ENCODE measurements at regions not wholly inside any gene's neighbourhood (a gene's known extent, or its start where the extent isn't known, plus 50 kb on each side); places are given as distances from the start of the nearest gene placed in this dataset.

DNA sequence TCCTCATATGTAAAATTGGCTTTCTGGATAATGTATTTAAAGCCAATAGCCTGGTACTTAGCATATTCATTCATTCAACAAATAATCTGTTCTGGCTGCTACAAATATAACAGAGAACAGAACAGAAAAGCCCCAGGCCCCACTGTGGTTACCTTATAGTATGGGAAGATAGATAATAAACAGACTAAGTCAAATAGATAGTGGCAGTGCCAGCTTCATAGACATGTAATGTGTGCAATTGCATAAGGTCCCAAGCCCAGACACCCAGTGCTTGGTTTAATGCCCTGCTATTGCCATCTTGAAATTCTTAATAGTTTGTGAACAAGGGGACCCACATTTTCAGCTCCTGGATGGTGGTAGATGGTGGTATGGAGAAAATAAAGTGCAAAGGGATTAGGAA, 320.2 kb upstream of the USP15 start:
- no peak overlapping the region for H3K27ac Mint-ChIP-seq
- H3K4me3 Mint-ChIP-seq = no peak overlapping the region
- ChIA-PET POLR2A (no interaction called here), CTCF (no interaction called here)
- TF ChIP-seq, protein P1, sequence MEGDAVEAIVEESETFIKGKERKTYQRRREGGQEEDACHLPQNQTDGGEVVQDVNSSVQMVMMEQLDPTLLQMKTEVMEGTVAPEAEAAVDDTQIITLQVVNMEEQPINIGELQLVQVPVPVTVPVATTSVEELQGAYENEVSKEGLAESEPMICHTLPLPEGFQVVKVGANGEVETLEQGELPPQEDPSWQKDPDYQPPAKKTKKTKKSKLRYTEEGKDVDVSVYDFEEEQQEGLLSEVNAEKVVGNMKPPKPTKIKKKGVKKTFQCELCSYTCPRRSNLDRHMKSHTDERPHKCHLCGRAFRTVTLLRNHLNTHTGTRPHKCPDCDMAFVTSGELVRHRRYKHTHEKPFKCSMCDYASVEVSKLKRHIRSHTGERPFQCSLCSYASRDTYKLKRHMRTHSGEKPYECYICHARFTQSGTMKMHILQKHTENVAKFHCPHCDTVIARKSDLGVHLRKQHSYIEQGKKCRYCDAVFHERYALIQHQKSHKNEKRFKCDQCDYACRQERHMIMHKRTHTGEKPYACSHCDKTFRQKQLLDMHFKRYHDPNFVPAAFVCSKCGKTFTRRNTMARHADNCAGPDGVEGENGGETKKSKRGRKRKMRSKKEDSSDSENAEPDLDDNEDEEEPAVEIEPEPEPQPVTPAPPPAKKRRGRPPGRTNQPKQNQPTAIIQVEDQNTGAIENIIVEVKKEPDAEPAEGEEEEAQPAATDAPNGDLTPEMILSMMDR (IDR thresholded peaks at IDR 0.05) = no peak
- H3K4me1 Mint-ChIP-seq (ENCODE audit: low read depth) = no peaks in the 10 kb centered on the region
- no peaks in the 10 kb centered on the region for H3K27me3 Mint-ChIP-seq
- H3K4me3 ChIP-seq (ENCODE audit: low read length) = no peak overlapping the region
- no peaks in the 10 kb centered on the region for H3K36me3 ChIP-seq (ENCODE audit: insufficient read depth, low read length)
- no peak overlapping the region for H3K27ac ChIP-seq (ENCODE audit: low read depth in 1 of 2, low read length in 2 of 2)
- H3K36me3 Mint-ChIP-seq (ENCODE audit: low read depth) = no peaks in the 10 kb centered on the region
- DNase-seq (no peak), ATAC-seq (ENCODE audit: poor library complexity) (no peak)
- peaks cover 15% of the 10 kb centered on the region for H3K9me3 Mint-ChIP-seq
- H3K9me3 ChIP-seq (ENCODE audit: control insufficient read depth in 1 of 2, insufficient read depth in 1 of 2, low read length in 2 of 2) = peaks cover 0 to 5% of the 10 kb centered on the region in 2 experiments
- H3K4me1 ChIP-seq (ENCODE audit: insufficient read depth, low read length) = no peaks in the 10 kb centered on the region
- intact Hi-C loops (cut with DNase I, micrococcal nuclease) = no loop called here
- H3K27me3 ChIP-seq (ENCODE audit: control insufficient read depth in 1 of 2, insufficient read depth in 2 of 2, low read length in 2 of 2) = no peaks in the 10 kb centered on the region

DNA sequence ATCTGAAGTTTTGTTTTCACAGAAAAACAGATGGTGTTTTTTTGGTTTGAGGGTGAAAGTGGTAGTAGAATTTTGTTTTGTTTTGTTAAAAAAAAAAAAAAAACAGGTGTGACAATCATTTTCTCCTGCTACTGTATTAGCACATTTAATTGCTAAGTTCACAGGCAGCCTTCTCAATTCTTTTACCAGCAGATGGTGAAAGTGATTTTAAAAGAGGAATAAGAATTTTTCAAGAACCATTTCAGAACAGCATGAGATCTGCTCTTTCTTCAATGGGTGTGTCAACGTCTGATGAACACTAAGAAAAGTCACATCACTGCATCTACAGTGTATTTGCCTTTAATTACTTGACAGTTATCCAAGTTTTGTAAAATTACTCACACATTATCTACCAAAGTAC, 303.7 kb upstream of the USP15 start:
- ATAC-seq (ENCODE audit: poor library complexity) (no peak), DNase-seq (no peak)
- Histone ChIP-seq H3K4me3 (ENCODE audit: low read length) (no peak overlapping the region), H3K27ac (ENCODE audit: low read depth in 1 of 2, low read length in 2 of 2) (no peak overlapping the region), H3K36me3 (ENCODE audit: insufficient read depth, low read length) (no peaks in the 10 kb centered on the region), H3K4me1 (ENCODE audit: insufficient read depth, low read length) (no peaks in the 10 kb centered on the region), H3K9me3 (ENCODE audit: control insufficient read depth in 1 of 2, insufficient read depth in 1 of 2, low read length in 2 of 2) (no peaks in the 10 kb centered on the region), H3K27me3 (ENCODE audit: control insufficient read depth in 1 of 2, insufficient read depth in 2 of 2, low read length in 2 of 2) (no peaks in the 10 kb centered on the region)
- ChIA-PET CTCF (no interaction called here), POLR2A (no interaction called here)
- Mint-ChIP-seq H3K36me3 (ENCODE audit: low read depth) (no peaks in the 10 kb centered on the region), H3K27ac (no peak overlapping the region), H3K9me3 (peaks cover 2% of the 10 kb centered on the region), H3K4me3 (no peak overlapping the region), H3K27me3 (no peaks in the 10 kb centered on the region), H3K4me1 (ENCODE audit: low read depth) (no peaks in the 10 kb centered on the region)
- TF ChIP-seq, protein P1 (IDR thresholded peaks at IDR 0.05) = no peak
- intact Hi-C loops (cut with DNase I, micrococcal nuclease) = no loop called here

DNA sequence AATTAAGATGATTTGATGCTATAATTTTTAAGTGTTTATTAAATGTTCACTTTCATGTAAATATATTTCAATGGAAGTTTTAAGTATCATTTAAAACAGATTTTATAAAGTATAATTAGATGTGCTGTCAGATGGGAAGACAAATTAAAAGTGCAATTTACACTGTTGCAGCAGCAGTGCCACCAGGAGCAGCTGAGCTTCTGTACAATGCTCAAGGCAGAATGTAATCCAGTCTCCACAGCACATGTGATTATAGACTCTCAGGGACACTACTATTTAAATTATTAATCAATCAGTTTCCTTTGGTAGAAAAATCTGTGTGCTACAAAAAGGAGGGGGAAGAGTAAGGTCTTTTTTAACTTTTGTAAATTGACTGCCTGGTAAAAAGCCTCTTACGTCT, 285.7 kb upstream of the USP15 start:
- ChIA-PET POLR2A (no interaction called here), CTCF (no interaction called here)
- no peaks in the 10 kb centered on the region for H3K9me3 ChIP-seq (ENCODE audit: control insufficient read depth in 1 of 2, insufficient read depth in 1 of 2, low read length in 2 of 2)
- ATAC-seq (ENCODE audit: poor library complexity) = no peak
- H3K4me1 Mint-ChIP-seq (ENCODE audit: low read depth) = no peaks in the 10 kb centered on the region
- DNase-seq = no peak
- H3K27me3 ChIP-seq (ENCODE audit: control insufficient read depth in 1 of 2, insufficient read depth in 2 of 2, low read length in 2 of 2) = no peaks in the 10 kb centered on the region
- H3K27ac Mint-ChIP-seq = no peak overlapping the region
- H3K36me3 Mint-ChIP-seq (ENCODE audit: low read depth) = no peaks in the 10 kb centered on the region
- TF ChIP-seq, protein P1 (IDR thresholded peaks at IDR 0.05) = no peak
- H3K36me3 ChIP-seq (ENCODE audit: insufficient read depth, low read length) = no peaks in the 10 kb centered on the region
- H3K27ac ChIP-seq (ENCODE audit: low read depth in 1 of 2, low read length in 2 of 2) = no peak overlapping the region
- H3K4me3 Mint-ChIP-seq = no peak overlapping the region
- intact Hi-C loops (cut with DNase I, micrococcal nuclease) = no loop called here
- H3K27me3 Mint-ChIP-seq = no peaks in the 10 kb centered on the region
- H3K4me1 ChIP-seq (ENCODE audit: insufficient read depth, low read length) = no peaks in the 10 kb centered on the region
- no peak overlapping the region for H3K4me3 ChIP-seq (ENCODE audit: low read length)
- peaks cover 4% of the 10 kb centered on the region for H3K9me3 Mint-ChIP-seq
